HG03439 (cell line): ENCODE measurements at regions not wholly inside any gene's neighbourhood (a gene's known extent, or its start where the extent isn't known, plus 50 kb on each side); places are given as distances from the start of the nearest gene placed in this dataset.

Experiments used
- ATAC-seq: cut with Tn5 transposase; IDR thresholded peaks from one replicate; pipeline ENCODE4 v1.9.1; 2021; ENCODE audit warnings: mild to moderate bottlenecking, moderate library complexity; ENCODE audit not compliant: unreplicated experiment

DNA sequence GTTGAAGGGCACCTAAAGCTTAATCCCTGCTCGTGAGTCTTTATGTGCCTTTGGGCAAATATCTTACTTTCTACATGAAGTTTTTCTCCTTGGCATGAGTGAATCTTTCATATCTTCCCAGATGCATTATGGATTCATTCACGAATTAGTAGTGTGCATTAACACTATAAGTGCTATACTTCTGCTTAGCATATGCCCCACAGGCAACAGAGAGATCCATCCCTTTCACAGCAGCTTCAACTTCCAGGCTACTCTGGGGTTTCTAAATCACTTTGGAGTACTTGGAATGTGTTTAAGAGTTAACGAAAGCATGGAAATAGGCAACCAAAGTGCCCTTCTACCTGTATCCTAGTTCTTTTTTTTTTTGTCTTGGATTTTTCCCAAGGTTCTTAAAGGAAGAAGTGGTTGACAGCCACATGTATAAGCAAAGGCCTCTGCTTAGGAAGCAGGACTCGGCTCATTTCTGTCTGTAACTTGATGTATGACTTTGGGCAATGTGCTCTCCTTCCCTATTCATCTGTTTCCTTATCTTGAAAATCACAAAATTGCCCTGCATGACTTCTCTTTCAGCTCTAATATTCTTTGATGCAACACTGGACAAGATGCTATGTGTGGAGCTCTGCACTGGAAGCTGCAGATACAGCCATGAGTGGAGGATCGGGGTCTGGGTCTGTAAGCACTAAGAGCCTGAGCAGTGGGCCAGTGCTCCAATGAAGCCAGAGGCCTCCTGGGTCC, 54.5 kb upstream of the ME3 start:
- no peak for ATAC-seq

DNA sequence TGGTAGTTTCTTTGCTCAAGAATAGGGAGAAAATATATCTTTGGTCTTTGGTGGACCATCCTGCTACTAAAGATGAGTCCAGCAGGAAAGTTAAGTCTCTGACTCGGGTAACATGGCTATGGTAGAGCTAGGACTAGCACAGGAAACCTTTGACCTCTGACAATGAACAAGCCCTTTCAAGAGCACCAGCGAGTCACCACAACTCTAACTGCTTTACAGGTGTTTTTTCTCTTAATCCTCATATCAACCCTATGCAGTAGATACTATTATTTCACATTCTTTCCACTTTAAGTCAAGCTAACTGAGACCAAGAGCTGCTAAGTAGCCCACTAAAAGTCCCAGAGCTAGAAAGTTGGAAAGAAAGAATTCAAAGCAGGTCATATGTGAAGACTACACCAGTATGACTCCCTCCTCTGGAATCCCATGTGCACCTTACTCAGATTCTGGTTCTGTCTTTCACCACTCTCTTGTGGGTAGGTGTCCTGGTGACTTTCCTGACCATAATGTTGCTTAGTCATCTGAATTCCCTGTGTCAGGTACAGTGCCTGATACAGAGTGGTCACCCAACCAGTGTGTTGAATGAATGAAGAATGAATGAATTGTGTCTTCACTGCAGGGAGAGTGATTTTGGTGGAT, 53.8 kb upstream of the ME3 start:
- no peak for ATAC-seq

DNA sequence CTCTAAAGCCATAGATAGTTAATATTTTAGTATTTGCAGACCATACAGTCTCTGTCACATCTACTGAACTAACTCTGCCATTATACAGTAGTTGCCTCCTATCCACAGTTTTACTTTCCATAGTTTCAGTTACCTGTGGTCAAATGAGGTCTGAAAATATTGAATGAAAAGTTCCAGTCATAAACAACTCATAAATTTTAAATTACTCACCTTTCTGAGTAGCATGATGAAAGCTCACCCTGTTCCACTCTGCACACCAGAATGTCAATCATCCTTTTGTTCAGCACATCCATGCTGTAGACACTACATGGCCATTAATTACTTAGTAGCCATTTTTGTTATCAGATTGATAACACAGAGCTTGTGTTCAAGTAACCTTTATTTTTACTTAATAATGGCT, 51.7 kb upstream of the ME3 start:
- ATAC-seq: no peak

DNA sequence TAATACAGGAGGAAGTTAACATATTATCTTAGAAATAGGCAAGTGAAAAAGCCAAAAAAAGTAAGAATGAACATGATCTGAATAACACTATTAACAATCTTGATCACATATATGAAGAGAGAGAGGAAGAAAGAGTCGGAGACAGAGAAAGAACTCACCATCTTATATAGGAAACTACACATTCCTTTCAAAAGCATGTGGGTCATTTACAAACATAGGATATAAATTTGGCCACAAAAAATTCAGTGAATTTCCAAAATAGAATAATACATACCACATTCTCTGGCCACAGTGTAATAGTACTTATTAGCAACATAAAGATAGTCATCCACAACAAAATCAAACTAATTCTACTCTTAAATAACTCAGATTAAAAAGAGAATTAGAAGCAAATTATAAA, 50.9 kb upstream of the ME3 start:
- ATAC-seq: no peak

DNA sequence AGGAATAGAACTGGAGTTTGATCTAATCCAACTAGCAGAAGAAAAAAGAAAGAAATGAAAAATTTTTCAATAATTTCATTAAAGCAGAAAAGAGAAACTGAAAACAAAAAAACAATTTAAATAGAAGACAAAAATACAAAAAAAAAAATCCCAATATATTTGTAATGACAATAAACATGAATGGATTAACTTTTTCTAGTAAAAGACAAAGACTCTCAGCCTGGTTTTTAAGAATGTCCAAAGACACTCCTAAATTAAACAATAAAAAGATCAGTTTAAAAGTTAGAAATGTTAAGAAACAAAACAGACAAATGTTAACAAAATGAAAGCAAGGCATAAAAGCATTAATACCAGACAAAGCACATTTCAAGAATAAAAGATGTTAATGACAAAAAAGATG, 50.3 kb upstream of the ME3 start:
- no peak for ATAC-seq
